HG03108 (cell line): ENCODE measurements at regions not wholly inside any gene's neighbourhood (a gene's known extent, or its start where the extent isn't known, plus 50 kb on each side); places are given as distances from the start of the nearest gene placed in this dataset.

Experiments
- ATAC-seq: cut with Tn5 transposase; IDR thresholded peaks from one replicate; pipeline ENCODE4 v1.9.1; 2021; ENCODE audit warnings: moderate library complexity; ENCODE audit not compliant: unreplicated experiment

GRCh38 chr9:119544492-119544891, 175.3 kb upstream of the BRINP1 start:
- no peak for ATAC-seq

GRCh38 chr9:119537138-119537537, 167.9 kb upstream of the BRINP1 start:
- ATAC-seq = no peak

- ATAC-seq = no peak
Observed at GRCh38 chr9:119533504-119533903, 164.3 kb upstream of the BRINP1 start.

GRCh38 chr9:119526698-119527097, 157.5 kb upstream of the BRINP1 start:
- no peak for ATAC-seq

GRCh38 chr9:119523508-119523907, 154.3 kb upstream of the BRINP1 start:
- ATAC-seq = no peak

GRCh38 chr9:119522381-119522780, 153.1 kb upstream of the BRINP1 start:
- ATAC-seq = no peak

- no peak for ATAC-seq
Observed at GRCh38 chr9:119509291-119509905, 140.2 kb upstream of the BRINP1 start.

GRCh38 chr9:119501374-119501773, 132.1 kb upstream of the BRINP1 start:
- ATAC-seq = no peak

GRCh38 chr9:119500072-119500771, 131.0 kb upstream of the BRINP1 start:
- no peak for ATAC-seq

GRCh38 chr9:119487118-119487827, 118.0 kb upstream of the BRINP1 start:
- no peak for ATAC-seq

GRCh38 chr9:119483153-119483552, 113.9 kb upstream of the BRINP1 start:
- ATAC-seq = no peak

- ATAC-seq = no peak
Observed at GRCh38 chr9:119477197-119477596, 108.0 kb upstream of the BRINP1 start.

- no peak for ATAC-seq
Observed at GRCh38 chr9:119458068-119458467, 88.8 kb upstream of the BRINP1 start.

- no peak for ATAC-seq
Observed at GRCh38 chr9:119453980-119454379, 84.7 kb upstream of the BRINP1 start.

GRCh38 chr9:119453490-119453911, 84.3 kb upstream of the BRINP1 start:
- ATAC-seq = no peak

- no peak for ATAC-seq
Observed at GRCh38 chr9:119451426-119451825, 82.2 kb upstream of the BRINP1 start.

- no peak for ATAC-seq
Observed at GRCh38 chr9:119443179-119443578, 73.9 kb upstream of the BRINP1 start.

- ATAC-seq = no peak
Observed at GRCh38 chr9:119441832-119442231, 72.6 kb upstream of the BRINP1 start.

- ATAC-seq = no peak
Observed at GRCh38 chr9:119441338-119441737, 72.1 kb upstream of the BRINP1 start.

GRCh38 chr9:119436261-119436660, 67.0 kb upstream of the BRINP1 start:
- no peak for ATAC-seq

GRCh38 chr9:119435076-119435475, 65.8 kb upstream of the BRINP1 start:
- no peak for ATAC-seq

- no peak for ATAC-seq
Observed at GRCh38 chr9:119432428-119432827, 63.2 kb upstream of the BRINP1 start.
